NCI-H187 treated with DMSO at 0.1 percent for 48 hours (cell line): ENCODE measurements at regions not wholly inside any gene's neighbourhood (a gene's known extent, or its start where the extent isn't known, plus 50 kb on each side); places are given as distances from the start of the nearest gene placed in this dataset.

Experiments
- DNase-seq: peaks from one replicate; lab custom pipeline; 2025; lab: John Stamatoyannopoulos, UW

GRCh38 chr5:89030798-89031197 is 147.8 kb upstream of the MEF2C start:
- DNase-seq: no peak

DNA sequence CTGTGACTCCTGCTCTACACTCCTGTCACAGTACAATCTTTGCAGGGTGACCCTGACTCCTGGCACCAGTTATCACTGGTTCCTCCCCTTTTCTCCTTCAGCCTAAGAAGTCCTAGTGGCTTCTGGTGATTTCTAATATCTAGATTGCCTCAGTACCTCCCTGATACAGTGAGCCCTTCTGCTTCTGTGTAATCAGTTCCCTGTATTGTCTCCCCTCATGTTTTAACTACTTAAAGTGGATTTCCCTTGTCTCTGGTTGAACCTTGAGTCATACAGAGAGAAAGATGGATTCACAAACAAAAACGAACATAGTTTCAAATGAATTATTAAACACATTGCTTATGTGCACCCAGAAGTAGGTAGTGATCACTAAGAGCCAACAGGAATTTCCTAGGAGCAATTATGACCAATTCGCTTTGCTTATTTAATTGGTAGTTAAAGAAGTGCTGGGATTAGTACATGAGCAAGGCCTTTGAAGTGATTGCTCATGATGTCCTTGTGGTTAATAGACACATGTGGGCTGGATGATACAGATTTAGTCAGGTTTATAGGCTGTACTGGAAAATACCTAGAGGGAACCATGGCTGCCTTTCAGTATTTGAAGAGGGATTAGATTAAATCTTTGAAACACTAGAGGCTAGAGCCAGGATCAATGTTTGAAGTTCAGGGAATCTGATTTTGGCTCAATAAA is 145.8 kb upstream of the MEF2C start:
- no peak for DNase-seq

GRCh38 chr5:89024045-89024444 is 141.1 kb upstream of the MEF2C start:
- DNase-seq: no peak

GRCh38 chr5:89020926-89021610 is 138.1 kb upstream of the MEF2C start:
- DNase-seq: no peak

GRCh38 chr5:89016741-89017303 is 133.8 kb upstream of the MEF2C start:
- DNase-seq: no peak

GRCh38 chr5:89015409-89015808 is 132.4 kb upstream of the MEF2C start:
- no peak for DNase-seq

DNA sequence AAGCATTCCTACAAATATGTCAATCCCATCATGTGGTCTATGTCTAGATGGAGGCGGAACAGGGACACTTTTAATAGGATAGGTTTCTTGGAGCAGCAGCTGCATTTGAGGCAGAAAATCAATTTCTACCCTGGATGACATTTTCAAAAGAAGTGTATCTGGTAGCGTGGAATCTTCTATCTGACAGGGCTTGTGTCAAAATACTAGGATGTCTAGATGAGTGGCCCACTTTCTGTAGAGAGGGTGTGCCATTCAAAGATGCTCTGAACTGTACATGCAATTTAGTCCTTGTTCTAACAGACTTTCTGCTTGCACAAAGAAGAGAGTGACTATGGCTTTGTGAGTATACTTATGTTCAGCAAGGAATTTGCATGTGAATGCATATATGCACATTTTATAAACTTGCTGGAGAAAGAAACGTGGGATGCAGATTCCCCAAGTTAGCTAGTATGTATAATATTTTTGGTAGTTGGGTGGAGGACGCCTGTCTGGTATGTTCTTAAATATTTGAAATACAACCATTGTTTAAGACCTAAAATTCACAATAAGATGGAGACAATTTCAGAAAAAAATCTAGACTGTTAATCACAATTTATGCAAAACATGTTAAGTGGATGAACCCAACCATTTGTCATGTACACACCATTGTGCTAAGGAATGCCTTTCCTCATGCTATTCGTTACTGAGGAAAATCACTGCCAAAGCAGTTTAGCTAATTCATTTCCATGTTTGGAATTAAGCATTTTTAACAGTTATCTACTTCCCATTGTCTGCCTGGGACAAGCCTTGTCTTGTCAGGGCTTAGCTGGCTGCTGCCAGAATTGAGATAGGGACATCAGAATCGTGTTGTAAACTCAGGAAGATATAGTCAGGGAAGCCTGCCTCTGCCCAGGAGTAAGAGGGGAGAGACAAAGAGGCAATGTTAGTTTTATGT is 129.1 kb upstream of the MEF2C start:
- no peak for DNase-seq

DNA sequence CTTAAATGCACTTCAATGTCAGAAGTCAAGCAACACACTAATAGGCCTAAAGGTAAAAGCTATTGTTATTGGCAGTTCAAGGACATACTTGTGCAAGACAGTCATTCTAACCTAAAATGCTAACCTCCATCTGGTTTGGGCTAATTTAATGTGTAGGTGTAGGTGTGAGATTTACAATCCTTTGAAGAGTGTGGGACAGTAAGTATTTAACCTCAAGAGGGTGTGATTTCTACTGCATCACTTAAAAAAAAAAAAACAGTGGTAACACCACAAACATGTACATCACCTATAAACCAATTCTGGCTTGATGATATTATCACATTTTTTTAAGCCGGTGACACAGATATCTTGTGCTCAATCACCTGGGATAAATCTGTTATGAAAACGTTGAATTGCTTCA is 127.5 kb upstream of the MEF2C start:
- no peak for DNase-seq

- DNase-seq: no peak
Measured at GRCh38 chr5:89008291-89008690, 125.3 kb upstream of the MEF2C start.

DNA sequence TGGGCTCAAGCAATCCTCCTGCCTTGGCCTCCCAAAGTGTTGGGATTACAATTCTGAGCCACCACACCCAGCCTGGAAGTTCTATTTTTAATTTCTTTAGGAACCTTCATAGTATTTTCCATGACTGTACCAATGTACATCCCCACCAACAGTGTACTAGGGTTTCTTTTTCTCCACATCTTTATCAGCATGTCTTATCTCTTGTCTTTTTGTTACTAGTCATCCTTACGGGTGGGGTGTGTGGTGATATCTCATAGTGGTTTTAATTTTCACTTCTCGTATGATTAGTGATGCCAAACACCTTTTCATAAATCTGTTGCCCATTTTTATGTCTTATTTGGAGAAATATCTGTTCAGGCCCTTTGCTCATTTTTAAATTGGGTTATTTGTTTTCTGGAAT is 123.0 kb upstream of the MEF2C start:
- no peak for DNase-seq

- no peak for DNase-seq
Measured at GRCh38 chr5:89004379-89004778, 121.4 kb upstream of the MEF2C start.

DNA sequence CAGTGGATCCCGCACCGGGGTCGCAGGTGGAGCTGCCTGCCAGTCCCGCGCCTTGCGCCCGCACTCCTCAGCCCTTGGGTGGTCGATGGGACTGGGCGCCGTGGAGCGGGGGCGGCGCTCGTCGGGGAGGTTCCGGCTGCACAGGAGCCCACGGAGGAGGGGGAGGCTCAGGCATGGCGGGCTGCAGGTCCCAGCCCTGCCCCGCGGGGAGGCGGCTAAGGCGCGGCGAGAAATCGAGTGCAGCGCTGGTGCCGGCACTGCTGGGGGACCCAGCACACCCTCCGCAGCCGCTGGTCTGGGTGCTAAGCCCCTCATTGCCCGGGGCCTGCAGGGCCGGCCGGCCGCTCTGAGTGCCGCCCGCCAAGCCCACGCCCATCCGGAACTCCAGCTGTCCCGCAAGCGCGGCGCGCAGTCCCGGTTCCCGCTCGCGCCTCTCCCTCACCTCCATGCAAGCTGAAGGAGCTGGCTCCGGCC is 120.6 kb upstream of the MEF2C start:
- DNase-seq: no peak

DNA sequence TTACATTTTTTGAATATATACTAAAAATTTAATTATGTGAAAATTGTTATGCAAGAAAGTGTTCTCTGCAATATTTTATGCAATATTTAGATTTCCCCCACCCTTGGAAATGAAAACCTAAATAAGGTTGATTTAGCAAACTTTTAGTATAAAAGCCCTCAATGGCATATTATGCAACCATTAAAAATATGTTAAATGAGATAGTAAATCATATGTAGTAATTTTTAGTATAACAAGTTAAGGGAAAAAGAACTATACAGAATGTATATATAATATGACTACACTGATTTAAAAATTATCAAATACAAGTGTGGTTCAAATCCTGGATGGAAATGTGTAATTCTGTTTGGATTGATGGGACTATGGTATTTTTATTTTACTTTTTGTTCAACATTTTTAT is 116.9 kb upstream of the MEF2C start:
- no peak for DNase-seq

GRCh38 chr5:88997937-88998336 is 115.0 kb upstream of the MEF2C start:
- DNase-seq: no peak

DNA sequence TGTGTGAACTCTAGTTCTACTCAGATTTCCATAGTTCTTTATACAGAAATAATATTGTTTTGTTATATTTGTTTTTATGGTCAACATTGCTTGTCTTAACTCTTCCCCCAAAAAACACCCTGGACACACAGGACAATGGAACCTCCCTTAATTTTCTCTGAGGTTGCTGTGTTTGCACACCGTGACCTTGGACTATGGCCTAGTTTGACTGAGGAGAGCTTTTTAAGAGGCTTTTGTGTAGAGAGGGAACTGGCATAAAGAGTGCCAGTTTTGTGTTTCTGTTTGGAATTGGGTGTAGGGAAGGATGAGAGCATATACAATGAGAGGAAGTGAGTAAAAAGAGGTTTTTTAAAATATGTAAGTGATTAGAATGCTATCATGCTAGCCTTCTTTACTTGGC is 101.1 kb upstream of the MEF2C start:
- no peak for DNase-seq

- no peak for DNase-seq
Measured at GRCh38 chr5:88979726-88980125, 96.7 kb upstream of the MEF2C start.

DNA sequence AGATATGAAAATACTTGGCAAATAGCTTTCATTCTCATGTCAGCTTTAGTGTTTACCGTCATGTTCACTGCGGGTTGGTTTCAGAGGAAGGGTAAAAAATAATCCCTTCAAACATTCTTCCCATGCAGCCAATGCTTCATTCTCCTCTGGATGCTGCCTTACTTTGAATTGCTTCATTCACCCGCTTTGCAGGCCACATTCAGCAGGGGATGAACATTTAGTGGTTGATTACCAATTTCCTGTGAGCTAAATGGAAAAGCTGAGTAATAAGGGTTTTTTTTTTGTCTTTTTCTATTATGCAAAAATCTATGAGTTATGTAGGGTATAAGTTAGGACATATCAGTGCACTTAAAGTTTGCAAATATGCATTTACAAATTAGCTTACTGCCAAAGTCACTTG is 96.3 kb upstream of the MEF2C start:
- no peak for DNase-seq

GRCh38 chr5:88976914-88977313 is 93.9 kb upstream of the MEF2C start:
- no peak for DNase-seq

- no peak for DNase-seq
Measured at GRCh38 chr5:88967633-88968585, 84.9 kb upstream of the MEF2C start.

GRCh38 chr5:88964831-88965230 is 81.8 kb upstream of the MEF2C start:
- DNase-seq: no peak

DNA sequence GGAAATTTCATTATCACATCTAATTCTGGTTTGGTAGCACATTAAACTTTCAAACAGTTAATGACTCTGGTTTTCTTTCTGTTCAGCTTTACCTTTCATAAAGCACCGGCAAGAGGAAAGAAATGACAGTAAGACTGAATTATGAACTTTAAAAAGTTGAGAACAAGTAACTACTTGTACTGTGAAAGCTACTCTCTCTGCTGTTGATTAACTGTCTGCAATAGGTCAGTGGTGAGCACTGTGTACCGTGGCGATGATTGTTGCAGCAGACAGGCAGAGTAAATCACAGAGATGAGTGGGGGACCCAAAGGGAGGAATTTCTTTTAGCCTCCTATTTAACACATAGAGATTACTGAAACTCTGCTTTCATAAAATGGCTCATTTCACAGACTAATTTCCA is 74.0 kb upstream of the MEF2C start:
- no peak for DNase-seq
